ENCODE measurements at regions not wholly inside any gene's neighbourhood (a gene's known extent, or its start where the extent isn't known, plus 50 kb on each side); places are given as distances from the start of the nearest gene placed in this dataset.
"Not testable (repeated sequence)": the region's sequence is repeated elsewhere in the genome, so short reads cannot be mapped to it uniquely, and the experiment has no call there.

GRCh38 chr16:59484833-59485516 lies 750.9 kb upstream of the GOT2 start:
- DNase-seq, result no peak

GRCh38 chr16:59478838-59479237 lies 744.7 kb upstream of the GOT2 start:
- no peak for DNase-seq

GRCh38 chr16:59470556-59470955 lies 736.4 kb upstream of the GOT2 start:
- DNase-seq, result no peak

GRCh38 chr16:59469266-59469665 lies 735.1 kb upstream of the GOT2 start:
- DNase-seq, result no peak

- no peak for DNase-seq
Observed at GRCh38 chr16:59463776-59464175, 729.7 kb upstream of the GOT2 start.

- no peak for DNase-seq
Observed at GRCh38 chr16:59459806-59460205, 725.7 kb upstream of the GOT2 start.

- no peak for DNase-seq
Observed at GRCh38 chr16:59455497-59455896, 721.4 kb upstream of the GOT2 start.

- not testable (repeated sequence) for DNase-seq
Observed at GRCh38 chr16:59450513-59450912, 716.4 kb upstream of the GOT2 start.

GRCh38 chr16:59440502-59440901 lies 706.4 kb upstream of the GOT2 start:
- no peak for DNase-seq

- peak in 4 of 14 donors; percentile 0 to 6 (median 2) for DNase-seq
Observed at GRCh38 chr16:59432896-59433295, 698.8 kb upstream of the GOT2 start.

GRCh38 chr16:59432276-59432675 lies 698.2 kb upstream of the GOT2 start:
- no peak for DNase-seq

GRCh38 chr16:59424714-59425273 lies 690.7 kb upstream of the GOT2 start:
- no peak for DNase-seq

- no peak for DNase-seq
Observed at GRCh38 chr16:59411961-59412841, 678.1 kb upstream of the GOT2 start.

GRCh38 chr16:59410451-59410850 lies 676.3 kb upstream of the GOT2 start:
- DNase-seq, result no peak

- no peak for DNase-seq
Observed at GRCh38 chr16:59405802-59406201, 671.7 kb upstream of the GOT2 start.

- DNase-seq, result no peak
Observed at GRCh38 chr16:59404509-59404908, 670.4 kb upstream of the GOT2 start.

- DNase-seq, result no peak
Observed at GRCh38 chr16:59400830-59401229, 666.7 kb upstream of the GOT2 start.

GRCh38 chr16:59397638-59398037 lies 663.5 kb upstream of the GOT2 start:
- no peak for DNase-seq

GRCh38 chr16:59394526-59394925 lies 660.4 kb upstream of the GOT2 start:
- DNase-seq, result no peak

GRCh38 chr16:59392911-59393310 lies 658.8 kb upstream of the GOT2 start:
- DNase-seq, result no peak

GRCh38 chr16:59391617-59392364 lies 657.7 kb upstream of the GOT2 start:
- no peak for DNase-seq

GRCh38 chr16:59385959-59386358 lies 651.8 kb upstream of the GOT2 start:
- DNase-seq, result no peak

- no peak for DNase-seq
Observed at GRCh38 chr16:59385491-59385890, 651.4 kb upstream of the GOT2 start.
